ENCODE measurements at regions not wholly inside any gene's neighbourhood (a gene's known extent, or its start where the extent isn't known, plus 50 kb on each side); places are given as distances from the start of the nearest gene placed in this dataset.

DNA sequence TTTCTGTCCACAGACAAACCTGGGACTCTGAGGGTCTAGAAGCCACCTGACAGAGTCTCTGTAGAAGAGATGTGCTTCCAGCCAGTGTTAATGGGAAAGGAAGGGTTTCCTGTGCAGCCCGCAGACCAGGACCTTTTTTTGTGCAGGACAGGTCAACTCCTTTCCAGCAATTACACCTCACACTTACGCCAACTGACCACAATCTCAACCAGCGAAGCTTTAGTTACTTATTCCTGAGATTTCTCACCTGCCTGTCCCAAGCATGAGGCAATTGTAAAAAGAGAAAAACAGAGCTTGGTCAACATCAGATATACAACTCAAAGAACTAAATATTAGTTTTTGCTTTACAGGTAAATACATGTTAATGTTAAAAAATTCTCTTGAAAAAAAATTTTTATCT is 393.8 kb upstream of the ID4 start:
- no peak overlapping the region for H3K27ac ChIP-seq (ENCODE audit: low read length)
- H4K20me1 ChIP-seq (ENCODE audit: insufficient read depth), result no peaks in the 10 kb centered on the region
- H3K27me3 ChIP-seq (ENCODE audit: insufficient read depth, low read depth, low read length), result no peaks in the 10 kb centered on the region
- H2AFZ ChIP-seq (ENCODE audit: low read depth, low read length), result no peak overlapping the region
- no peak overlapping the region for H3K9ac ChIP-seq (ENCODE audit: low read length)
- H3F3A ChIP-seq (ENCODE audit: insufficient read depth, low read length, poor library complexity, severe bottlenecking), result no peaks in the 10 kb centered on the region
- H3K79me2 ChIP-seq (replicated peaks; ENCODE audit: insufficient read depth, low read length), result no peaks in the 10 kb centered on the region
- no peaks in the 10 kb centered on the region for H3K36me3 ChIP-seq (ENCODE audit: insufficient read depth, low read length)
- TF ChIP-seq TAF1 (IDR thresholded peaks at IDR 0.05; ENCODE audit: low read depth) (no peak), MXI1 (conservative IDR thresholded peaks at IDR 0.05; ENCODE audit: poor library complexity, severe bottlenecking) (no peak), POLR2AphosphoS5 (IDR thresholded peaks at IDR 0.05) (no peak), EZH2 (IDR thresholded peaks at IDR 0.05; ENCODE audit: borderline replicate concordance, insufficient read depth, low read length, poor library complexity, severe bottlenecking) (no peak), EP300 (conservative IDR thresholded peaks at IDR 0.05; ENCODE audit: poor library complexity, severe bottlenecking) (no peak)
- TF ChIP-seq, protein P1, sequence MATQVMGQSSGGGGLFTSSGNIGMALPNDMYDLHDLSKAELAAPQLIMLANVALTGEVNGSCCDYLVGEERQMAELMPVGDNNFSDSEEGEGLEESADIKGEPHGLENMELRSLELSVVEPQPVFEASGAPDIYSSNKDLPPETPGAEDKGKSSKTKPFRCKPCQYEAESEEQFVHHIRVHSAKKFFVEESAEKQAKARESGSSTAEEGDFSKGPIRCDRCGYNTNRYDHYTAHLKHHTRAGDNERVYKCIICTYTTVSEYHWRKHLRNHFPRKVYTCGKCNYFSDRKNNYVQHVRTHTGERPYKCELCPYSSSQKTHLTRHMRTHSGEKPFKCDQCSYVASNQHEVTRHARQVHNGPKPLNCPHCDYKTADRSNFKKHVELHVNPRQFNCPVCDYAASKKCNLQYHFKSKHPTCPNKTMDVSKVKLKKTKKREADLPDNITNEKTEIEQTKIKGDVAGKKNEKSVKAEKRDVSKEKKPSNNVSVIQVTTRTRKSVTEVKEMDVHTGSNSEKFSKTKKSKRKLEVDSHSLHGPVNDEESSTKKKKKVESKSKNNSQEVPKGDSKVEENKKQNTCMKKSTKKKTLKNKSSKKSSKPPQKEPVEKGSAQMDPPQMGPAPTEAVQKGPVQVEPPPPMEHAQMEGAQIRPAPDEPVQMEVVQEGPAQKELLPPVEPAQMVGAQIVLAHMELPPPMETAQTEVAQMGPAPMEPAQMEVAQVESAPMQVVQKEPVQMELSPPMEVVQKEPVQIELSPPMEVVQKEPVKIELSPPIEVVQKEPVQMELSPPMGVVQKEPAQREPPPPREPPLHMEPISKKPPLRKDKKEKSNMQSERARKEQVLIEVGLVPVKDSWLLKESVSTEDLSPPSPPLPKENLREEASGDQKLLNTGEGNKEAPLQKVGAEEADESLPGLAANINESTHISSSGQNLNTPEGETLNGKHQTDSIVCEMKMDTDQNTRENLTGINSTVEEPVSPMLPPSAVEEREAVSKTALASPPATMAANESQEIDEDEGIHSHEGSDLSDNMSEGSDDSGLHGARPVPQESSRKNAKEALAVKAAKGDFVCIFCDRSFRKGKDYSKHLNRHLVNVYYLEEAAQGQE (IDR thresholded peaks at IDR 0.05; ENCODE audit: borderline replicate concordance), result no peak
- no peak overlapping the region for H3K4me2 ChIP-seq (ENCODE audit: low read length)
- H3K9me3 ChIP-seq (ENCODE audit: low read length), result no peaks in the 10 kb centered on the region
- no peak overlapping the region for H3K4me3 ChIP-seq (ENCODE audit: low read length)
- H3K9me2 ChIP-seq (ENCODE audit: insufficient read depth, low read length), result no peaks in the 10 kb centered on the region

DNA sequence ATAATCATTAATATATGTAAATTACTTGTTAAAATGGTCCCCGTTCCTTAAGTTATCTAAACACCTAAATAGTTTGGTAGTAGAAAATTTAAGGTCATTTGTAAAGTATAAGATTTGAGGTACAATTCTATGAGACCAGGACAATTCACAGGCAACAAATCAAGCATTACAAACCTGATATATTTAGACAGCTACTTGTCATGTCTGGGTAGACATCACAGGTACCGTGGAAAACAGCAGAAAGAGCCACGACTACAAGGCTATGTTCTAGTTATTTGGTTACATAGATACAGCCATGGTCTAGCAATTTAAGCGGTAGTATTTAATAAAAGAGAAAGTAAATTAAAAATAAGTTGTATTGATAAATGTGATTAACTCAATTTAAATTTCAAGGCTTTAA is 393.1 kb upstream of the ID4 start:
- Histone ChIP-seq H3K9me3 (ENCODE audit: low read length) (no peaks in the 10 kb centered on the region), H3K27me3 (ENCODE audit: insufficient read depth, low read depth, low read length) (no peaks in the 10 kb centered on the region), H3K4me3 (ENCODE audit: low read length) (no peak overlapping the region), H3K27ac (ENCODE audit: low read length) (peak overlapping the region; percentile 7), H3F3A (ENCODE audit: insufficient read depth, low read length, poor library complexity, severe bottlenecking) (no peaks in the 10 kb centered on the region), H4K20me1 (ENCODE audit: insufficient read depth) (no peaks in the 10 kb centered on the region), H3K79me2 (replicated peaks; ENCODE audit: insufficient read depth, low read length) (no peaks in the 10 kb centered on the region), H2AFZ (ENCODE audit: low read depth, low read length) (no peak overlapping the region), H3K36me3 (ENCODE audit: insufficient read depth, low read length) (no peaks in the 10 kb centered on the region), H3K4me2 (ENCODE audit: low read length) (no peak overlapping the region), H3K9ac (ENCODE audit: low read length) (no peak overlapping the region), H3K9me2 (ENCODE audit: insufficient read depth, low read length) (no peaks in the 10 kb centered on the region)
- peak; percentile 54 for TF ChIP-seq POLR2AphosphoS5 (IDR thresholded peaks at IDR 0.05)
- no peak for TF ChIP-seq TAF1 (IDR thresholded peaks at IDR 0.05; ENCODE audit: low read depth)
- TF ChIP-seq RAD21 (conservative IDR thresholded peaks at IDR 0.05), result no peak
- TF ChIP-seq, protein P1 (IDR thresholded peaks at IDR 0.05; ENCODE audit: borderline replicate concordance), result no peak
- TF ChIP-seq EP300 (conservative IDR thresholded peaks at IDR 0.05; ENCODE audit: poor library complexity, severe bottlenecking), result peak; percentile 81
- TF ChIP-seq MXI1 (conservative IDR thresholded peaks at IDR 0.05; ENCODE audit: poor library complexity, severe bottlenecking), result no peak
- no peak for TF ChIP-seq EZH2 (IDR thresholded peaks at IDR 0.05; ENCODE audit: borderline replicate concordance, insufficient read depth, low read length, poor library complexity, severe bottlenecking)
- TF ChIP-seq CTCF (IDR thresholded peaks at IDR 0.05; ENCODE audit: poor library complexity, severe bottlenecking), result no peak
- no peak for TF ChIP-seq SMC3 (conservative IDR thresholded peaks at IDR 0.05; ENCODE audit: poor library complexity)
